Epithelial cell of esophagus (primary cell): ENCODE measurements at regions not wholly inside any gene's neighbourhood (a gene's known extent, or its start where the extent isn't known, plus 50 kb on each side); places are given as distances from the start of the nearest gene placed in this dataset.

Source experiments
- DNase-seq: peaks from one replicate; pipeline ENCODE4 v3.0.0; 2010; ENCODE audit warnings: low read depth
- H3K4me3 ChIP-seq: 2 replicates; pipeline ENCODE4 v1.5.1; 2011; ENCODE audit warnings: mild to moderate bottlenecking, low read length, control low read depth
- CTCF ChIP-seq: IDR thresholded peaks from 2 replicates; pipeline ENCODE4 v1.5.1; 2011; ENCODE audit warnings: low read depth, mild to moderate bottlenecking, low read length, control low read depth, inconsistent platforms; ENCODE audit not compliant: insufficient read depth; ENCODE audit errors: missing control alignments

DNA sequence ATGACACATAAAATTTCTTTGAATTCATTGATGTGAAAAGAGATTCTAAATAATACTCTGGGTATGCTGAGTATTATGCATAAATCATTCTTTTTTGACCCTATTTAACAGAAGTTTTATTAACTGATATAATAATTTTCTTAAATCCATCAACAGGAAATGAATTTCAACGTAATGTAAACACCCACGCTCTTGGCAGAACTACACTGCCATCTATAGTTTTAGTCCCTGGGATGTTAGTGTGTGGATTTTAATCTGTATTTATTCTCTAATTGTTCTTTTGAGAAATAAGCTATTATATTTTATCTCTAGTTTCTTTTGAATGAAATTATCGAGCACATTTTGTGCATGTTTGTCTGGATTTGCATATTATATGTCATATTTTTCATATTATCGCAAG, 666.8 kb upstream of the NDST4 start:
- no peak for TF ChIP-seq CTCF
- no peak overlapping the region for H3K4me3 ChIP-seq
- peak; percentile 10 for DNase-seq

DNA sequence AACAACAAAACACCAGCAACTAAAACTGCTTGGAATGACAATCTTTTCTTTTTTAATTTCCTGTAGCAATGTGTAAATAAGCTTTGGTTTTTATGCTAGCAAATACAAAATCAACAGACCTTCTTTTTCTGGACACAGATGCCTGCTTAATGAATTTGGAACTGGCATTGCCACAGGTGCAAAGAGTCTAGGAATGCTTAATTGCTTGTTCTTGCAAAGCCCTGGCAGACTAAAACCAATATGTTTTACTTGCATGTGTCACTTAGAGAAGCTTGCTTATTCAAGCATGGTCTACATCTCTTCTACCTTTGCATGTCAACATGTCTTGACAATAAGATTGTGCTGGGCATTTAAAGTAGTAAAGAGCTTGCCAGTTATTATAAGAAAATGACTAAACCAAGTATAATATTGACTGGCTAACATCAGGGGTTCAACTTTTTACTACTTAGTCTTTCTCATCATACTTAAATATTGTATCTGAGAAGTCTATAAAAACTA, 656.7 kb upstream of the NDST4 start:
- no peak for TF ChIP-seq CTCF
- DNase-seq, result no peak
- H3K4me3 ChIP-seq, result no peak overlapping the region

DNA sequence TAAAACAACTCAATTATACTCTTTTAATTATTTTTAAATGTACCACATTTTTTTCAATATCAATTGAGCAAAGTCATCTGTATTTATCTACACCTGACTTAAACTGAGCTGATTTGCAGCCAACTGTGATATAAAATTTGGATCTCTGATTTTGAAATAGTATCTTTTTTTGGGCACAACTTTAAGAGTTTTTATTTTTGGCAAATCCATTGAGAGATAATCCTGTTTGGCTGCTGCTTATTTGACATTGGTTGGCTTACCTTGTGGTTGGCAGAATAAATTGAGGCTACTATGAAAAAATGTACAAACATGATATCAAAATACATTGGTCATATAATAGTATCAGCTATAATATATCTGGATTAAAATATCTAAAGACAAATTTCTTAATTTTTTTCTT, 656.0 kb upstream of the NDST4 start:
- no peak for DNase-seq
- no peak overlapping the region for H3K4me3 ChIP-seq
- TF ChIP-seq CTCF, result no peak

DNA sequence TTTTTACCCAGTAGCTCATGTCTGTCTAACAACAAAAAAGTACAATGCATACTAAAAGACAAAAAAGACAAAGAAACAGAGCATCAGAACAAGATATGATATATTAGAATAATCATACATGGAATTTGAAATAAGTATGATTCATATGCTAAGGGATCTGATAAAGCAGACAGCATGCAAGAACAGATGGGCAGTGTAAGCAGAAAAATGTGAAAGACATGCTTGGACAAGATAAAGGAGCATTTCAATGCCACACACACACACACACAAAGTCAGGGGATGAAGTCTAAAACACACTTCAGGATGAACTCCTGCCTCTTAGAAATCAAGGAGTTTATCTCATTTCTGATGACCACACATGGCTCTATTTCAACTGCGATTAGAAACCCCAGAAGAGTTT, 649.6 kb upstream of the NDST4 start:
- no peak overlapping the region for H3K4me3 ChIP-seq
- TF ChIP-seq CTCF, result no peak
- DNase-seq, result peak; percentile 75

GRCh38 chr4:115759231-115759630, 645.8 kb upstream of the NDST4 start:
- H3K4me3 ChIP-seq, result no peak overlapping the region
- TF ChIP-seq CTCF, result no peak
- no peak for DNase-seq

- H3K4me3 ChIP-seq, result no peak overlapping the region
- no peak for DNase-seq
- TF ChIP-seq CTCF, result no peak
Observed at GRCh38 chr4:115749404-115749803, 636.0 kb upstream of the NDST4 start.

DNA sequence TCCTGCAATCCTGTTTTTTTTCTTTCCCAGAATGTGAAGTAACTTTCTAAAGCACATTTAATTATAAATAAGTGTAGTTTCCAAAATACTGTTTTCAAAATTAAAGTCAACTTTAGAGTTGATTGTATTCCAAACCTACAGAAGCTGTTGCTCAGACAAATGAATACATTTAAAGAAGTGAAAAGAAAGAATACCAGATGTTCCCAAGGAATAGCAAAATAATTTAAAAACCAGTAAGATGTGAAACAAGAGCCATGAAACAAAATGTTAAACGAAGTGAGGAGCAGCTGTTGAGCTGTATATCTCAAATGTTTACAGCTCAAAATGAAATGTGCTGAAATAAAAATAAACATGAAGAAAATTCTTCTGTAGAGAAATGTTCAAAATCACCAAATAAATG, 627.4 kb upstream of the NDST4 start:
- no peak for DNase-seq
- H3K4me3 ChIP-seq, result no peak overlapping the region
- TF ChIP-seq CTCF, result no peak
